Activated CD8-positive, alpha-beta T cell treated with anti-CD3 and anti-CD28 coated beads for 36 hours (primary cell): ENCODE measurements at regions not wholly inside any gene's neighbourhood (a gene's known extent, or its start where the extent isn't known, plus 50 kb on each side); places are given as distances from the start of the nearest gene placed in this dataset.

Experiments used
- ATAC-seq: fragments of 200-7000 bp; cut with Tn5 transposase; one replicate; pipeline ENCODE4 v1.10.0; 2021; ENCODE audit warnings: mild to moderate bottlenecking, moderate library complexity
- CTCF ChIA-PET: fragments of 350-600 bp; sonication (Branson Sonifier 250); formaldehyde crosslinking; loops from one replicate; lab custom pipeline; 2021; ENCODE audit warnings: antibody characterized with exemption; lab: Charles Lee
- POLR2A ChIA-PET: fragments of 350-600 bp; sonication (Branson Sonifier 250); formaldehyde crosslinking; loops from one replicate; lab custom pipeline; 2021; ENCODE audit warnings: antibody characterized with exemption; lab: Charles Lee
- DNase-seq: peaks from one replicate; pipeline ENCODE4 v3.0.0-alpha.2; 2020
- H3K27ac Mint-ChIP-seq: one replicate; pipeline ENCODE4 v1.8.0; 2021; ENCODE audit warnings: mild to moderate bottlenecking, mixed read lengths
- H3K27me3 Mint-ChIP-seq: one replicate; pipeline ENCODE4 v1.8.0; 2021; ENCODE audit warnings: mixed read lengths
- H3K36me3 Mint-ChIP-seq: one replicate; pipeline ENCODE4 v1.8.0; 2021; ENCODE audit warnings: low read depth, mixed read lengths
- H3K4me1 Mint-ChIP-seq: one replicate; pipeline ENCODE4 v1.8.0; 2021; ENCODE audit warnings: low read depth, mixed read lengths
- H3K4me3 Mint-ChIP-seq: one replicate; pipeline ENCODE4 v1.8.0; 2021; ENCODE audit warnings: mild to moderate bottlenecking, moderate library complexity, mixed read lengths
- H3K9me3 Mint-ChIP-seq: one replicate; pipeline ENCODE4 v1.8.0; 2021; ENCODE audit warnings: mixed read lengths
- CTCF ChIP-seq: fragments of 200-600 bp; IDR thresholded peaks from one replicate; pipeline ENCODE4 v1.8.0; 2022; ENCODE audit warnings: antibody characterized with exemption, mild to moderate bottlenecking
- intact Hi-C: fragments of 100-400 bp; cut with micrococcal nuclease; formaldehyde crosslinking; loops from one replicate; pipeline ENCODE4 v1.10.0; 2022

DNA sequence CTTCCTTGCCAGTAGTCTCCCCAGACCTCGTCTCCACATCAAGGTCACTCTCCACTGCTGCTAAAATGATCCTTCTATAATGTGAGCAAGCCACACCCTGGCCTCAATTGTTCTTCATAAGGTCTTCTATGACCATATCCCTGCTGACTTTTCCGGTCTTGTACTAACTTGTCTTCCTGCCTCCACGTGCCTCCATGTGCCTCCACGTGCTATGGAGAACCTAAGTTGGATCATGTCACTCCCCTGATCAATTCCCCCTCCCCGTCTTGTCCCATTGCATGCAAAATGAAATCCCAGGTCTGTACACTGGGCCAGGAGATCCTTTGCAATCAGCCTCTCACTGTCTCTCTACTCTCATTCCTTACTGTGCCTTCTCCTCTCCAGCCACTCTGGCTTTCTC is 110.6 kb downstream of the TTC8 start:
- H3K4me1 Mint-ChIP-seq = no peaks in the 10 kb centered on the region
- no peaks in the 10 kb centered on the region for H3K36me3 Mint-ChIP-seq
- peaks cover 26% of the 10 kb centered on the region for H3K27me3 Mint-ChIP-seq
- DNase-seq (no peak), ATAC-seq (no peak)
- ChIA-PET CTCF (no interaction called here), POLR2A (no interaction called here)
- intact Hi-C loops = no loop called here
- no peaks in the 10 kb centered on the region for H3K9me3 Mint-ChIP-seq
- no peak for TF ChIP-seq CTCF
- no peak overlapping the region for H3K27ac Mint-ChIP-seq
- H3K4me3 Mint-ChIP-seq = no peak overlapping the region

DNA sequence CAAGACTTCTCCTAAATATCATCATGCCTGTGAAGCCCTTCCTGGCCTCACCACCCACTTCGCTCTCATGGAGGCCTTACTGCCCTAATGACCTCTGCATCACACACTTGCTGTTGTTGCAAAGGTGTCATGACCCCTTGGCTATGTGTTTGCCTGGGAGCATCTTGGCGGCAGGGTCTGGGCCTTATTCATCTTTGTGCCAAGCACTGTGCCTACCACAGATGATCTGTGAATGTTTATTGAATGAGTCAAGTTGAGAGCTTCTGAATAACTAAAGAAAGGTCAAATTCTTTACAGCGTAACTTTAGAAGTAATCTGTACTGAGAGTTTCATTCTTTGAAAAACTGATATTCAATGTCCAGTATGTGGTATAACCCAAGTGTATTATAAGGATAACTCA is 113.3 kb downstream of the TTC8 start:
- POLR2A ChIA-PET = no interaction called here
- peaks cover 23% of the 10 kb centered on the region for H3K27me3 Mint-ChIP-seq
- no peak for DNase-seq

DNA sequence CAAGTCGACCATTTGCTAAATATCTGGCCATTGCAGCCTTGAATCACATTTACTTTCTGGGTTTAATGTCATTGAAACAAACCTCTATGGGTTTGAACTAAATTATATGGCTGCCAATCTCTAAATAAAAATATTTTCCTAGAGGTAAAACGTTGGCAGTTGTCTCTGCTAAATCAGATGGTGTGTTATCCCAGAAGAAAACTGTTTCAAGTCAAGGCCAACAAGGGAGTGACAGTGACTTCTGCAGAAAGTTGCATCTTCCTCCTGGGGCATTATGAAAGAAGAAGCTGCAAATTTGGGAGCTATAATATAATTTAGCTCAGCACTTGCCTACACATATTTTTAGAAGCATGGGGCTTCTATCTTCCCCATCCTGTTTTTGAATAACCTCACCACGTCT is 116.2 kb downstream of the TTC8 start:
- no peak for ATAC-seq
- intact Hi-C loops = no loop called here
- Mint-ChIP-seq H3K36me3 (no peaks in the 10 kb centered on the region), H3K4me1 (no peaks in the 10 kb centered on the region), H3K27me3 (peaks cover 19% of the 10 kb centered on the region), H3K27ac (no peak overlapping the region), H3K4me3 (no peak overlapping the region), H3K9me3 (no peaks in the 10 kb centered on the region)
- ChIA-PET POLR2A (no interaction called here), CTCF (no interaction called here)
- no peak for TF ChIP-seq CTCF
- DNase-seq = no peak

More for the DNA sequence above, 113.3 kb downstream of the TTC8 start:
- no peak for TF ChIP-seq CTCF
- Mint-ChIP-seq H3K9me3 (no peaks in the 10 kb centered on the region), H3K4me3 (no peak overlapping the region), H3K4me1 (no peaks in the 10 kb centered on the region), H3K36me3 (no peaks in the 10 kb centered on the region), H3K27ac (no peak overlapping the region)
- intact Hi-C loops = no loop called here
- CTCF ChIA-PET = no interaction called here
- ATAC-seq = no peak

GRCh38 chr14:88941414-88941813 is 117.0 kb downstream of the TTC8 start:
- POLR2A ChIA-PET = no interaction called here
- CTCF ChIA-PET = no interaction called here

More at GRCh38 chr14:88941414-88941813, 117.0 kb downstream of the TTC8 start:
- no peak overlapping the region for H3K4me3 Mint-ChIP-seq
- H3K4me1 Mint-ChIP-seq = no peaks in the 10 kb centered on the region
- intact Hi-C loops = no loop called here
- H3K27me3 Mint-ChIP-seq = peaks cover 19% of the 10 kb centered on the region
- H3K9me3 Mint-ChIP-seq = no peaks in the 10 kb centered on the region
- no peak overlapping the region for H3K27ac Mint-ChIP-seq
- H3K36me3 Mint-ChIP-seq = no peaks in the 10 kb centered on the region
- TF ChIP-seq CTCF = no peak
- no peak for DNase-seq
- no peak for ATAC-seq
